Effector memory CD4-positive, alpha-beta T cell (primary cell): ENCODE measurements at regions not wholly inside any gene's neighbourhood (a gene's known extent, or its start where the extent isn't known, plus 50 kb on each side); places are given as distances from the start of the nearest gene placed in this dataset.

Experiments used
- DNase-seq, 3 donors: peaks; one replicate each; pipeline ENCODE4 v3.0.0-alpha.2; 2020
- H3K27ac ChIP-seq: 2 replicates; pipeline ENCODE4 v1.7.0; 2013; ENCODE audit warnings: mild to moderate bottlenecking, low read length, moderate library complexity; ENCODE audit not compliant: insufficient read depth, poor library complexity, severe bottlenecking
- H3K27me3 ChIP-seq: replicated peaks from 2 replicates; pipeline ENCODE4 v1.7.0; 2013; ENCODE audit warnings: mild to moderate bottlenecking, low read length; ENCODE audit not compliant: insufficient read depth, control insufficient read depth, poor library complexity, severe bottlenecking
- H3K36me3 ChIP-seq: 2 replicates; pipeline ENCODE4 v1.7.0; 2013; ENCODE audit warnings: mild to moderate bottlenecking, low read length, moderate library complexity; ENCODE audit not compliant: control insufficient read depth, insufficient read depth
- H3K4me1 ChIP-seq: 2 replicates; pipeline ENCODE4 v1.7.0; 2013; ENCODE audit warnings: low read length, mild to moderate bottlenecking; ENCODE audit not compliant: control insufficient read depth, insufficient read depth, poor library complexity, severe bottlenecking
- H3K4me3 ChIP-seq: 2 replicates; pipeline ENCODE4 v1.7.0; 2013; ENCODE audit warnings: low read length, low read depth, mild to moderate bottlenecking; ENCODE audit not compliant: insufficient read depth, poor library complexity, severe bottlenecking
- H3K9me3 ChIP-seq: 2 replicates; pipeline ENCODE4 v1.7.0; 2013; ENCODE audit warnings: mild to moderate bottlenecking, low read length, moderate library complexity; ENCODE audit not compliant: control insufficient read depth

DNA sequence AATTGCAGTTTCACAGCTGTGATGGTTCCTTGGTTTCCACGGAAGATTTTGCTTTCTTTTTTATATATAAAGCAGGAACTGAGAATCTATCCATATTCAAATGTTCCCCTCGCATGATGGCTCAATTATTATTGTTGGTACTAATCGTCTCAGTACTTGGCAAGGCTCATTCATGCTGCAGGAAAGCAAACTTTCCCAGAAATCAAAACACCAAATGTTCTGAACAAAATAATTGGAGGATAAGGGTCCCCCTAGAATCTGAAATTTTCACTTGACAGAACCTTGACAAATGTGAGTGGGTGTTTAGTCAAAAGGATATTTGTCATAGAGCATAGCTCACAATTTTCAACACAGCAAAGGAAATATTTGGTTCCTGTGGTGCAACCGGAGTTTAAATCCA is 1598.6 kb upstream of the PCDH7 start:
- H3K9me3 ChIP-seq = no peaks in the 10 kb centered on the region
- H3K4me1 ChIP-seq = no peaks in the 10 kb centered on the region
- no peak overlapping the region for H3K4me3 ChIP-seq
- no peaks in the 10 kb centered on the region for H3K27me3 ChIP-seq
- H3K27ac ChIP-seq = no peak overlapping the region
- no peak for DNase-seq
- no peaks in the 10 kb centered on the region for H3K36me3 ChIP-seq

DNA sequence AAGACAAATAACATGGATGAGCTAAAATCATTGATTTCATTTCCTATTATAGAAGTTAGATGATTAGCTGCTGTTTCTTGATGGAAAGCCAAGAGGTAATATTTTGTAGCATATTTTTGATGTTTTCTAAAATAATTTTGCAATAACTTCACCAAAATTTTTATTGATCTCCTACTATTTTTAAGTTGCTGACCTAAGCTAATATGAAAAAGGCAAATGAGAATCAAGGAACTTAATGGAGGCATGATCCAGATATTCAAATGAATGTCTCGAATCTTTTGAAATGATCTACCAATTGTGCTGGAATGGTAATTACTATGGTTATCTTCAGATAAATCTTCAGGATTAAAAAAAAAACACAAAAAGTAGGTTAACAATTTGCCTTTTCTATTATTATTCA is 1591.4 kb upstream of the PCDH7 start:
- no peaks in the 10 kb centered on the region for H3K27me3 ChIP-seq
- no peak overlapping the region for H3K27ac ChIP-seq
- no peaks in the 10 kb centered on the region for H3K36me3 ChIP-seq
- no peak for DNase-seq
- H3K9me3 ChIP-seq = no peaks in the 10 kb centered on the region
- H3K4me3 ChIP-seq = no peak overlapping the region
- no peaks in the 10 kb centered on the region for H3K4me1 ChIP-seq

GRCh38 chr4:29131304-29131703 is 1588.9 kb upstream of the PCDH7 start:
- Histone ChIP-seq H3K36me3 (no peaks in the 10 kb centered on the region), H3K27ac (no peak overlapping the region), H3K4me3 (no peak overlapping the region), H3K4me1 (no peaks in the 10 kb centered on the region), H3K9me3 (no peaks in the 10 kb centered on the region), H3K27me3 (no peaks in the 10 kb centered on the region)
- no peak for DNase-seq

DNA sequence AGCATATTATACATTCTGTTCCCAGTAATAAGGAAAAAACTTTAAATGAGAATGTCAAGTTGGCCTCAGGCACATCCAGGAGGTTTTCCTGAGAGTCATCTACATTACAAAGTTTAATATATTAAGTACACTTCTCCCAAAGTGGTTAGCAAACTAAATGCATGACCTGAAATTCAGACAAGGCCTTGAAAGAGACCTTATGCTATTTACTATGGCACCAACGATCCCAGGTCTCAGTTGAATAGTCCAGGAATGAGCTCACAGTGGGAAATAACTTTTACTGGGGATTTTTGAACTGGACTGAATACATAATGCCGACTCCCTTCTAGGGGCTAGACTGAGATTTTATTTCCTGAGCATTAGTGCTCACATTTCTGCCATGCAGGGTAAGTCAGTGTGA is 1577.5 kb upstream of the PCDH7 start:
- DNase-seq = no peak
- Histone ChIP-seq H3K27ac (no peak overlapping the region), H3K9me3 (no peaks in the 10 kb centered on the region), H3K4me3 (no peak overlapping the region), H3K36me3 (no peaks in the 10 kb centered on the region), H3K4me1 (no peaks in the 10 kb centered on the region), H3K27me3 (no peaks in the 10 kb centered on the region)

DNA sequence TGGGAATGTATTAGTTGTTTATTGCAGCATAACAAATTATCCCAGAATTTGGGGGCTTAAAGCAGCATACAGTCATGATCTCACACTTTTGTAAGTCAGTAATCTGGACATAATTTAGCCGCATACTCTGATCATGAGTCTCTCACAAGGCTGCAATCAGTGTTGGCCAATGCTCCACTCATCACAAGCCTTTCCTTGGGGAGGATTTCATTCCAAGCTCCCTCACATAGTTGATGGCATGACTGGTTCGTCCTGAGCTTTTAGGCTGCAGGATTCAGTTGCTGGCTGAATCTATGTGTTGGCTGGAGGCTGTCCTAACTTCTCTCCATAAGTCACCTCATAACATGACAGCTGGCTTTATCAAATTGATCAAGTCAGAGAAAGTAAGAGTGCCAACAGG is 1568.6 kb upstream of the PCDH7 start:
- DNase-seq = no peak
- H3K9me3 ChIP-seq = peaks cover 1% of the 10 kb centered on the region
- no peak overlapping the region for H3K27ac ChIP-seq
- no peaks in the 10 kb centered on the region for H3K4me1 ChIP-seq
- H3K27me3 ChIP-seq = no peaks in the 10 kb centered on the region
- H3K36me3 ChIP-seq = no peaks in the 10 kb centered on the region
- H3K4me3 ChIP-seq = no peak overlapping the region

DNA sequence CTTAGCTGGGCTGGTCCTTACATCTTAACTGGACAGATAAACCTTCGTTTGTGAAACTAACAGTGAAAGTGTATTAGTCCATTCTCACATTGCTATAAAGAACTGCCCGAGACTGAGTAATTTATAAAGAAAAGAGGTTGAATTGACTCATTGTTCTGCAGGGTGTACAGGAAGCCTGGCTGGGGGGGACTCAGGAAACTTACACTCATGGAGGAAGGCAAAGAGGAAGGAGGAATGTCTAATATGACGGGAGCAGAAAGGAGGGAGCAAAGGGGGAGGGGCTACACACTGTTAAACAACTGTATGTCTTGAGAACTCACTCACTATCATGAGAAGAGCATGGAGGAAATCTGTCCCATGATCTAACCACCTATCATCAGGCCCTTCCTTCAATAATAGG is 1566.5 kb upstream of the PCDH7 start:
- H3K4me3 ChIP-seq = no peak overlapping the region
- no peaks in the 10 kb centered on the region for H3K27me3 ChIP-seq
- no peaks in the 10 kb centered on the region for H3K4me1 ChIP-seq
- peaks cover 3% of the 10 kb centered on the region for H3K9me3 ChIP-seq
- DNase-seq = no peak
- no peak overlapping the region for H3K27ac ChIP-seq
- H3K36me3 ChIP-seq = no peaks in the 10 kb centered on the region

- H3K4me3 ChIP-seq = no peak overlapping the region
- DNase-seq = no peak
- H3K27ac ChIP-seq = no peak overlapping the region
- no peaks in the 10 kb centered on the region for H3K4me1 ChIP-seq
- no peaks in the 10 kb centered on the region for H3K9me3 ChIP-seq
- H3K36me3 ChIP-seq = no peaks in the 10 kb centered on the region
- H3K27me3 ChIP-seq = no peaks in the 10 kb centered on the region
These were observed 1544.9 kb upstream of the PCDH7 start for GRCh38 chr4:29175291-29175690.

GRCh38 chr4:29199025-29199424 is 1521.1 kb upstream of the PCDH7 start:
- H3K4me3 ChIP-seq = no peak overlapping the region
- H3K27me3 ChIP-seq = no peaks in the 10 kb centered on the region
- no peak for DNase-seq
- H3K36me3 ChIP-seq = no peaks in the 10 kb centered on the region
- H3K9me3 ChIP-seq = no peaks in the 10 kb centered on the region
- no peak overlapping the region for H3K27ac ChIP-seq
- no peaks in the 10 kb centered on the region for H3K4me1 ChIP-seq

GRCh38 chr4:29199485-29199884 is 1520.7 kb upstream of the PCDH7 start:
- no peaks in the 10 kb centered on the region for H3K27me3 ChIP-seq
- H3K36me3 ChIP-seq = no peaks in the 10 kb centered on the region
- no peaks in the 10 kb centered on the region for H3K9me3 ChIP-seq
- no peak for DNase-seq
- no peaks in the 10 kb centered on the region for H3K4me1 ChIP-seq
- no peak overlapping the region for H3K4me3 ChIP-seq
- no peak overlapping the region for H3K27ac ChIP-seq

DNA sequence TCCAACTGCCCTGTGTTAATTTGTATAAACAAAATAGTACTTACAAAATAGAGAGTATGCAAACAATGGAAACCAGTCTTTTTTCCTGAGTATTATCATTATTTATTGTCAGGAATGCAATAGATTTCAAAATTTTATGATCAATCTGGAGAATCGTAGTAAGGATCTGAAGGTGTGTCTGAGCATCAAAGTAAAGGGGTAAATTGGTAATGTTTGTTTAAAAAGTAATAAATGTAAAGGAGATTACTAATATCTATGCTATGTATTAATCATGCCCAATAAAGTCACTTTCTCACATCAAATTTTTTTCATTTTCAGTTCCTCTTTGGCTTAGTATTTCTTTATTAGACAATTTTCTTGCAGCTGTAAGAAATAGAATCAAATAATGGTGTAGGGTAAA is 1507.1 kb upstream of the PCDH7 start:
- DNase-seq = no peak
- H3K4me3 ChIP-seq = no peak overlapping the region
- H3K36me3 ChIP-seq = no peaks in the 10 kb centered on the region
- no peaks in the 10 kb centered on the region for H3K4me1 ChIP-seq
- no peaks in the 10 kb centered on the region for H3K9me3 ChIP-seq
- H3K27ac ChIP-seq = no peak overlapping the region
- H3K27me3 ChIP-seq = no peaks in the 10 kb centered on the region

- Histone ChIP-seq H3K9me3 (no peaks in the 10 kb centered on the region), H3K27ac (no peak overlapping the region), H3K4me3 (no peak overlapping the region), H3K4me1 (no peaks in the 10 kb centered on the region), H3K27me3 (no peaks in the 10 kb centered on the region), H3K36me3 (no peaks in the 10 kb centered on the region)
- no peak for DNase-seq
These were observed 1499.4 kb upstream of the PCDH7 start for GRCh38 chr4:29220761-29221160.
